ENCODE measurements at regions not wholly inside any gene's neighbourhood (a gene's known extent, or its start where the extent isn't known, plus 50 kb on each side); places are given as distances from the start of the nearest gene placed in this dataset.

- TF ChIP-seq CTCF (IDR thresholded peaks at IDR 0.05; ENCODE audit: low read depth, low read length, poor library complexity, severe bottlenecking) (no peak), EZH2phosphoT487 (IDR thresholded peaks at IDR 0.05; ENCODE audit: borderline replicate concordance, low read length) (no peak)
Observed at GRCh38 chr2:129831018-129831417, 148.4 kb upstream of the RAB6C start.

Measured in DOHH2 (cell line).